HCT116 (cell line): ENCODE measurements at regions not wholly inside any gene's neighbourhood (a gene's known extent, or its start where the extent isn't known, plus 50 kb on each side); places are given as distances from the start of the nearest gene placed in this dataset.

Experiments used
- CEBPB ChIP-seq: IDR thresholded peaks from 2 replicates; pipeline ENCODE4 v1.6.1; 2012; ENCODE audit warnings: low read depth
- EGR1 ChIP-seq: IDR thresholded peaks from 2 replicates; pipeline ENCODE4 v1.6.1; 2012; ENCODE audit warnings: low read depth
- ELF1 ChIP-seq: IDR thresholded peaks from 2 replicates; pipeline ENCODE4 v1.6.1; 2012; ENCODE audit warnings: low read depth, borderline replicate concordance
- EZH2 ChIP-seq: fragments of 200-600 bp; sonication (generic); IDR thresholded peaks from 2 replicates; pipeline ENCODE4 v1.6.1; 2017; ENCODE audit warnings: antibody characterized with exemption, mixed run types
- JUND ChIP-seq: IDR thresholded peaks from 2 replicates; pipeline ENCODE4 v1.6.1; 2012
- POLR2A ChIP-seq: IDR thresholded peaks from 2 replicates; pipeline ENCODE4 v1.7.0; 2011; ENCODE audit warnings: borderline replicate concordance; ENCODE audit not compliant: insufficient read depth, insufficient read length; ENCODE audit errors: extremely low read depth
- POLR2AphosphoS5 ChIP-seq: IDR thresholded peaks from 2 replicates; pipeline ENCODE4 v1.6.1; 2011; ENCODE audit warnings: mild to moderate bottlenecking, low read depth, low read length, moderate library complexity
- RAD21 ChIP-seq: IDR thresholded peaks from 2 replicates; pipeline ENCODE4 v1.6.1; 2012; ENCODE audit warnings: low read depth, mild to moderate bottlenecking
- SIN3A ChIP-seq: IDR thresholded peaks from 2 replicates; pipeline ENCODE4 v1.6.1; 2012; ENCODE audit warnings: low read depth
- ZNF274 ChIP-seq: fragments of 200-500 bp; sonication (Bioruptor generic); IDR thresholded peaks from 2 replicates; pipeline ENCODE4 v1.6.1; 2014; ENCODE audit warnings: mild to moderate bottlenecking, low read depth, low read length, inconsistent platforms
- TF ChIP-seq, protein P1 (sequence below): IDR thresholded peaks from 2 replicates; pipeline ENCODE4 v1.6.1; 2012
- TF ChIP-seq, protein P2 (sequence below): IDR thresholded peaks from 2 replicates; pipeline ENCODE4 v1.6.1; 2012
- TF ChIP-seq, protein P3 (sequence below), 3 experiments: fragments of 200-600 bp in 1 of 3; sonication (generic) in 1 of 3; IDR thresholded peaks in 2 of 3; conservative IDR thresholded peaks in 1 of 3; 2 replicates each; pipeline ENCODE4 v1.5.1; 2012 to 2017; ENCODE audit warnings: low read depth in 2 of 3, low read length in 2 of 3, antibody characterized with exemption in 1 of 3, borderline replicate concordance in 1 of 3, control low read depth in 1 of 3, mild to moderate bottlenecking in 1 of 3, mixed read lengths in 1 of 3, mixed run types in 1 of 3, moderate library complexity in 1 of 3; ENCODE audit not compliant: insufficient read depth in 1 of 3
- TF ChIP-seq, protein P4 (sequence below): IDR thresholded peaks from 2 replicates; pipeline ENCODE4 v1.6.1; 2012; ENCODE audit warnings: low read depth

DNA sequence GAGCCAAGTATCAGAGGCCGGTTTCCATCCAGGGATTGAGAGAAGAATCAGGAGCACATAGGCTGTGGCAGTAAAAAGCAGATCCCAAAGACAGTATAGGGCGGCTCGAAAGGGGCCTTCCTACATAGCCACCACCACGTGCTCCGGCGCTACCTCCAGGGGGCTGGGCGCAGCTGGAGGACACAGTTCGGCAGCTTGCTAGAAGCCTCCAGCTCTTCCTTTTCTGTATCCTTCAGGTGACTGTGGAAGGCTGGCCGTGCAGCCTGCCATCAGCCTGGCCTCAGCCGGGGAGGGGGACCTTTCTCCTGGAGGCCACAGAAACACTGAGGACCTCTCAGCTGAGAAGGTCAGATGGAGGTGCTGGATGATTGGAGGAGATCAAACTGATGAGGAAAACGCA is 183.6 kb upstream of the GLI2 start:
- TF ChIP-seq, protein P1, sequence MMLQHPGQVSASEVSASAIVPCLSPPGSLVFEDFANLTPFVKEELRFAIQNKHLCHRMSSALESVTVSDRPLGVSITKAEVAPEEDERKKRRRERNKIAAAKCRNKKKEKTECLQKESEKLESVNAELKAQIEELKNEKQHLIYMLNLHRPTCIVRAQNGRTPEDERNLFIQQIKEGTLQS, result no peak
- TF ChIP-seq EGR1 (no peak), ZNF274 (no peak), RAD21 (no peak), CEBPB (no peak), POLR2AphosphoS5 (no peak), EZH2 (no peak), JUND (no peak), POLR2A (no peak), SIN3A (no peak), ELF1 (no peak)
- TF ChIP-seq, protein P2, sequence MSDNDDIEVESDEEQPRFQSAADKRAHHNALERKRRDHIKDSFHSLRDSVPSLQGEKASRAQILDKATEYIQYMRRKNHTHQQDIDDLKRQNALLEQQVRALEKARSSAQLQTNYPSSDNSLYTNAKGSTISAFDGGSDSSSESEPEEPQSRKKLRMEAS, result no peak
- TF ChIP-seq, protein P3, sequence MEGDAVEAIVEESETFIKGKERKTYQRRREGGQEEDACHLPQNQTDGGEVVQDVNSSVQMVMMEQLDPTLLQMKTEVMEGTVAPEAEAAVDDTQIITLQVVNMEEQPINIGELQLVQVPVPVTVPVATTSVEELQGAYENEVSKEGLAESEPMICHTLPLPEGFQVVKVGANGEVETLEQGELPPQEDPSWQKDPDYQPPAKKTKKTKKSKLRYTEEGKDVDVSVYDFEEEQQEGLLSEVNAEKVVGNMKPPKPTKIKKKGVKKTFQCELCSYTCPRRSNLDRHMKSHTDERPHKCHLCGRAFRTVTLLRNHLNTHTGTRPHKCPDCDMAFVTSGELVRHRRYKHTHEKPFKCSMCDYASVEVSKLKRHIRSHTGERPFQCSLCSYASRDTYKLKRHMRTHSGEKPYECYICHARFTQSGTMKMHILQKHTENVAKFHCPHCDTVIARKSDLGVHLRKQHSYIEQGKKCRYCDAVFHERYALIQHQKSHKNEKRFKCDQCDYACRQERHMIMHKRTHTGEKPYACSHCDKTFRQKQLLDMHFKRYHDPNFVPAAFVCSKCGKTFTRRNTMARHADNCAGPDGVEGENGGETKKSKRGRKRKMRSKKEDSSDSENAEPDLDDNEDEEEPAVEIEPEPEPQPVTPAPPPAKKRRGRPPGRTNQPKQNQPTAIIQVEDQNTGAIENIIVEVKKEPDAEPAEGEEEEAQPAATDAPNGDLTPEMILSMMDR (IDR thresholded peaks at IDR 0.05 in 2 of 3, conservative IDR thresholded peaks at IDR 0.05 in 1 of 3; ENCODE audit: borderline replicate concordance in 1 of 3, insufficient read depth in 1 of 3, low read depth in 2 of 3, low read length in 2 of 3), result no peak
- TF ChIP-seq, protein P4, sequence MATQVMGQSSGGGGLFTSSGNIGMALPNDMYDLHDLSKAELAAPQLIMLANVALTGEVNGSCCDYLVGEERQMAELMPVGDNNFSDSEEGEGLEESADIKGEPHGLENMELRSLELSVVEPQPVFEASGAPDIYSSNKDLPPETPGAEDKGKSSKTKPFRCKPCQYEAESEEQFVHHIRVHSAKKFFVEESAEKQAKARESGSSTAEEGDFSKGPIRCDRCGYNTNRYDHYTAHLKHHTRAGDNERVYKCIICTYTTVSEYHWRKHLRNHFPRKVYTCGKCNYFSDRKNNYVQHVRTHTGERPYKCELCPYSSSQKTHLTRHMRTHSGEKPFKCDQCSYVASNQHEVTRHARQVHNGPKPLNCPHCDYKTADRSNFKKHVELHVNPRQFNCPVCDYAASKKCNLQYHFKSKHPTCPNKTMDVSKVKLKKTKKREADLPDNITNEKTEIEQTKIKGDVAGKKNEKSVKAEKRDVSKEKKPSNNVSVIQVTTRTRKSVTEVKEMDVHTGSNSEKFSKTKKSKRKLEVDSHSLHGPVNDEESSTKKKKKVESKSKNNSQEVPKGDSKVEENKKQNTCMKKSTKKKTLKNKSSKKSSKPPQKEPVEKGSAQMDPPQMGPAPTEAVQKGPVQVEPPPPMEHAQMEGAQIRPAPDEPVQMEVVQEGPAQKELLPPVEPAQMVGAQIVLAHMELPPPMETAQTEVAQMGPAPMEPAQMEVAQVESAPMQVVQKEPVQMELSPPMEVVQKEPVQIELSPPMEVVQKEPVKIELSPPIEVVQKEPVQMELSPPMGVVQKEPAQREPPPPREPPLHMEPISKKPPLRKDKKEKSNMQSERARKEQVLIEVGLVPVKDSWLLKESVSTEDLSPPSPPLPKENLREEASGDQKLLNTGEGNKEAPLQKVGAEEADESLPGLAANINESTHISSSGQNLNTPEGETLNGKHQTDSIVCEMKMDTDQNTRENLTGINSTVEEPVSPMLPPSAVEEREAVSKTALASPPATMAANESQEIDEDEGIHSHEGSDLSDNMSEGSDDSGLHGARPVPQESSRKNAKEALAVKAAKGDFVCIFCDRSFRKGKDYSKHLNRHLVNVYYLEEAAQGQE, result no peak
